ENCODE measurements at regions not wholly inside any gene's neighbourhood (a gene's known extent, or its start where the extent isn't known, plus 50 kb on each side); places are given as distances from the start of the nearest gene placed in this dataset.
"Not testable (repeated sequence)": the region's sequence is repeated elsewhere in the genome, so short reads cannot be mapped to it uniquely, and the experiment has no call there.

- DNase-seq (ENCODE audit: low read depth): no peak
Observed at GRCh38 chr1:30569384-30569783, 154.0 kb downstream of the MATN1 start.

DNA sequence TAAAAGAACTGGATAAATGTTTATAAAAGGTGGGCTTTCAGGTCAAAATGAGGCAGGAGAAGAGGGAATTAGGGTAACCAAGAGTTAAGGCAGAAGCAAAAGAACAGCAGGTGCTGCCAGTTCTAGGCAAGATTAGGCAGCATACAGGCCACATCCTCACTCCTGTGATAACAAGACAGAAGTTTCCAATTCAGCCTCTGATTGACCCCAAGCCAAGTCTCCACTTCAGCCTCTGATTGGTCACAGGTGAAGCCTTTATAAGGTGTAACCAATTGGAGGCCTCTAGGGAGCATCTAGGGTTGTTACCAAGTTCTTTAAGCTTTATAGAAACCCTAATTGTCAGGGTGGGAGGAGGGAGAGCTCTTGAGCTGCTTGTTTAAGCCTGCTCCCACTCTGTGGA, 160.8 kb downstream of the MATN1 start:
- DNase-seq (ENCODE audit: low read depth): no peak

DNA sequence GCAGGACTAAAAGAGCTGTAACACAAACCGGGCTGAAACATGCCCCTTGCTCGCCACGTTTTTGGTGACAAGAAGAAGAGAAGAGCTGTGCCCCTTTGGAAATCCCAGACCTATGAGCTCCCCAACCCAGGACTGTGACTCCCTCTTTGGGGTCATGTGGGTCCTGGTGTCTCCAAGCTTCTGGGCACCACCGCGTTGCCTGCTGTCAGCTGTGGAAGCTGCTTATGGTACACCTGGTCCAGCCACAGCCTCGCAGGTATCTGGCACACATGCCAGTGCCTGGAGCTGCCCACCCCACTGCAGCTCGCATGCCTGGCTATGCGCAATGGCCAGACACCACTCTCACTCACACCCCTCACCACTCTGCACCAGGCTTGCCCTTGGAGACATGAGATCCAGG, 171.8 kb downstream of the MATN1 start:
- DNase-seq (ENCODE audit: low read depth): no peak

DNA sequence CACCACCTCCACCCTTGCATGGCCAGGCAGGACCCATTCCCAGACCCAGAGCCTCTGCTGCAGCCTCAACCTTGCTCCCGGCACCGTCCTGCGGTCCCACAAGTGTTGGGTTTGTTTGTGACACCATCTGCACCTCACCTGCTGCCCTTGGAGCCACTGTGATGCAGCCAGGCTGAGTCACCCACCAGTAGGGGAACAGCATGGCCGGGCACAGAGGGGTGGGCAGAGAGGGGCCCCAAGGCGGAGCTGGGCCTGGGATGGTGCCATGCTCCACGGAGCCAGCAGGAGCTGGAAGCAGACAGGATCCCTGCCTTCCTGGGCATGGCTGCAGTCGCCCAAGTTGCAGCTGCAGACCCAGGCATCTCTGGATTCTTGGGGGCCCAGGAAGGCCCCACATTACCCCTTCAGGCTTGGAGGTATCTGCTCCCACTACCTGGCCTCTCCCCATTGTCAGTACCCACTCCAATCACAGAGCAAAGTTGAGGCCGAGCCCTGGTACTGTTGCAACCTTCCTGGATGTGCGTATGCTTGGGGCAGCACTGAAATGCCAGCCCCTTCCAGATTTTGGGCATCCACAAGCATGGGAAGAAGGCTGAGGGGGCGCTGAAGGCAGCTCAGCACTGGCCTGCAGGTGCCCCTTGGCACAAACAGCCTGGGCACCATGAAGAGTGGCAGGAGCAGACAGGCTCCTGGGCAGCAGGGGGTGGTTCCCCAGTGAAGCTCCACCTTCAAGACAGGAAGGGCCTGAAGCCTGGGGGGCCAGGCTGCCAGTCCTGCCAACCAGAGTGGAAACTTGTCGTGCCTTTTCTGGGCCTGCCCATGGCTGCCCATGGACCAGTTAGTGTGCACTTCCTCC, 172.8 kb downstream of the MATN1 start:
- no peak for DNase-seq (ENCODE audit: low read depth)

- not testable (repeated sequence) for DNase-seq (ENCODE audit: low read depth)
Observed at GRCh38 chr1:30549872-30550271, 173.5 kb downstream of the MATN1 start.

DNA sequence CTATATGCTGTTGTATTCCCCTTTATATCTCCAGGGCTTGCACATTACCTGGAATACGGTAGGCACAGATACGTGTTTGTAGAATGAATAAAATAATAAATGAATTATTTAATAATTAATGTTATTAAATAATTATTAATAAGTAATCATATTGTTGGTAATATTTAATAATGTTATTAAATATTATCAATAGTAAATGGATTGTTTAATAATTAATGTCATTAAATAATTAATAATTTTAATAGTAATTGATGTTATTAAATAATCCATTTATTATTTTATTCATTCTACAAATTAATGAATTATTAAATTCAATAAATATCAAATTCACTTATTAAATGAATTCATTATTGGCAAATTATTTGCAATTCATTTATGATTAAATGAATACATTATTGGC, 175.1 kb downstream of the MATN1 start:
- DNase-seq (ENCODE audit: low read depth): no peak

DNA sequence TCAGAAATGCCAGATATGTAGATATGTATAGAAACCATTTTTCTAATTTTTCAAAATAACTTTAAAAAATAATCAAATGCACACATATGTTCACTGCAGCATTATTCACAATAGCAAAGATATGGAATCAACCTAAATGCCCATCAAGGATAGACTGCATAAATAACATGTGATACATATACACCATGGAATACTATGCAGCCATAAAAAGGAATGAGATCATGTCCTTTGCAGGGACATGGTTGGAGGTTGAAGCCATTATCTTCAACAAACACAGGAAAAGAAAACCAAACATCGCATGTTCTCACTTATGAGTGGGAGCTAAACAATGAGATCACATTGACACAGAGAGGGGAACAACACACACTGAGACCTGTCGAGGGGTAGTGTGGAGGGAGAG, 176.1 kb downstream of the MATN1 start:
- not testable (repeated sequence) for DNase-seq (ENCODE audit: low read depth)

GRCh38 chr1:30545365-30545764, 178.0 kb downstream of the MATN1 start:
- no peak for DNase-seq (ENCODE audit: low read depth)

DNA sequence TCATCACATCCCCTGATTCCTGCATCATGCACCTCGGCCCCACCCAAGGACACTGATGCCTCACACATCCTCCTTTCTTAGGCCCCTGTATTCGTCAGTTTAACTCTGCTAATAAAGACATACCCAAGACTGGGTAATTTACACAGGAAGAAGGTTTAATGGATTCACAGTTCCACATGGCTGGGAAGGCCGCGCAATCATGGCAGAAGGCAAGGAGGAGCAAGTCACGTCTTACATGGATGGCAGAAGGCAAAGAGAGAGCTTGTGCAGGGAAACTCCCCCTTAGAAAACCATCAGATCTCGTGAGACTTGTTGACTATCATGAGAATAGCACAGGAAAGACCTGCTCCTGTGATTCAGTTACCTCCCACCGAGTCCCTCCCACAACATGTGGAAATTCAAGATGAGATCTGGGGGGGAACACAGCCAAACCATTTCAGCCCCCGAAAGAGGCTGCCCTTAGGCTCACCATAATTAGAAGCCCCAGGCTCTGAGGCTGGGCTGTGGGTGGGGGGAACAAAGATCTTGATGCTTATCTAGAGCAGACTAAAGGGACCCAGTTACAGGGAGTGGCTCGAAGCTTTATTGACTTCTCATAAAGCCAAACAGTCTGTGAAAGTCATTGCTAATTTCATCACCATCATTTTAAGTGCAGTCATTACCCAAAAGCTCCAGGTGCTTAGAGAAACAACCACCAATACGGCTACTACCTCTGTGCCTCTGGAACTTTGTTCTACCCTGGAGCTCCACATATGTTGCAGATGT, 181.5 kb downstream of the MATN1 start:
- DNase-seq (ENCODE audit: low read depth): no peak

GRCh38 chr1:30540611-30541192, 182.7 kb downstream of the MATN1 start:
- DNase-seq (ENCODE audit: low read depth): no peak

- DNase-seq (ENCODE audit: low read depth): no peak
Observed at GRCh38 chr1:30539884-30540283, 183.5 kb downstream of the MATN1 start.

- no peak for DNase-seq (ENCODE audit: low read depth)
Observed at GRCh38 chr1:30538993-30539867, 184.2 kb downstream of the MATN1 start.

GRCh38 chr1:30538226-30538992, 185.0 kb downstream of the MATN1 start:
- DNase-seq (ENCODE audit: low read depth): no peak

- no peak for DNase-seq (ENCODE audit: low read depth)
Observed at GRCh38 chr1:30537279-30537678, 186.1 kb downstream of the MATN1 start.

- no peak for DNase-seq (ENCODE audit: low read depth)
Observed at GRCh38 chr1:30536530-30536929, 186.9 kb downstream of the MATN1 start.

GRCh38 chr1:30535595-30536325, 187.6 kb downstream of the MATN1 start:
- no peak for DNase-seq (ENCODE audit: low read depth)

- DNase-seq (ENCODE audit: low read depth): no peak
Observed at GRCh38 chr1:30534551-30534940, 188.8 kb downstream of the MATN1 start.

- DNase-seq (ENCODE audit: low read depth): no peak
Observed at GRCh38 chr1:30533796-30534550, 189.4 kb downstream of the MATN1 start.

DNA sequence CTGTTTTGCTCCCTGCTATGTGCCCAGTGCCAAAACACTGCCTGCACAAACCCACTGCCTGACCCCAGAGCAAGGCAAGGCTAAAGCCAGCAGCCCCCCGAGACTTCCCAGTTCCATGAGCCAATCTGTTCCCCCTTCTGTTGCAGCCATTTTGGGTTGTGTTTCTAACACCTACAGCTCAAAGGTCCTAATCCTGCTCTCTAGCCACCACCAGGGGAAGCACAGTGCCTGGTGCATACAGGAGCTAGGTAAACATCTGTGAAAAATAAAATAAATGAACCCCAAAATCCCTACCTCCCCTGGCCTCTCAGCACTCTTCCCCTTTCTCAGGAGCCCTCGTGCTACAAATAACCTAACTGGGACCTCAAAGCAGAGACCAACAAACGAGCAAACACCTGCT, 190.2 kb downstream of the MATN1 start:
- DNase-seq (ENCODE audit: low read depth): no peak

DNA sequence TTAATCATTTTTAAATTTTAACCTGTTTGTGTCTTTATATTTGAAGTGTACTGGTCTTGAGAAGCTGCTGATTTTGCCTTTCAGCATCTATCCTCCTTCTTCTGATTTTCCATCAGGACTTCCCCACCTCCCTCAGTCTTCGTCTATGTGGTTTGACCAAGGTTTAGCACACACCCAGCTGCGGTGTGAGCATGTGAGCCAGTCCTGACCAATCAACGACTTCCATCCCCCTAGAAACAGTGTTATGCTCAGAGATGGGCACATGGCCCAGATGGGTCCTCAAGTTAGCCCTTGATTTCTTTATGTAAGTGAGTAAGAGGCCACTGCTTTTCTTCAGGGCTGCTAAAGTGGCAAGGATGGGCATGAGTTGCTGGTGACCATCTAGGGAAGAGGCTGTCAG, 190.8 kb downstream of the MATN1 start:
- DNase-seq (ENCODE audit: low read depth): no peak
